Neural crest cell (in vitro differentiated cells): ENCODE measurements at regions not wholly inside any gene's neighbourhood (a gene's known extent, or its start where the extent isn't known, plus 50 kb on each side); places are given as distances from the start of the nearest gene placed in this dataset.

Source experiments
- DNase-seq: peaks from one replicate; pipeline ENCODE4 v3.0.0; 2021; ENCODE audit warnings: low read depth, mixed read lengths, low spot score
- H3K27ac Mint-ChIP-seq: one replicate; pipeline ENCODE4 v1.8.0; 2021; ENCODE audit warnings: mild to moderate bottlenecking, mixed read lengths; ENCODE audit not compliant: unreplicated experiment
- H3K27me3 Mint-ChIP-seq: 2 replicates; pipeline ENCODE4 v1.8.0; 2021; ENCODE audit warnings: low read depth, mild to moderate bottlenecking, mixed read lengths
- H3K36me3 Mint-ChIP-seq: 2 replicates; pipeline ENCODE4 v1.8.0; 2021; ENCODE audit warnings: low read depth, mild to moderate bottlenecking, mixed read lengths
- H3K4me1 Mint-ChIP-seq: 2 replicates; pipeline ENCODE4 v1.8.0; 2021; ENCODE audit warnings: mixed read lengths
- H3K4me3 Mint-ChIP-seq: one replicate; pipeline ENCODE4 v1.8.0; 2021; ENCODE audit warnings: mild to moderate bottlenecking, mixed read lengths
- H3K9me3 Mint-ChIP-seq: 2 replicates; pipeline ENCODE4 v1.8.0; 2021; ENCODE audit warnings: mixed read lengths
- TF ChIP-seq, protein P1 (sequence below): fragments of 200-600 bp; sonication (generic); conservative IDR thresholded peaks from 2 replicates; pipeline ENCODE4 v1.5.0; 2021; ENCODE audit warnings: antibody characterized with exemption, mild to moderate bottlenecking

DNA sequence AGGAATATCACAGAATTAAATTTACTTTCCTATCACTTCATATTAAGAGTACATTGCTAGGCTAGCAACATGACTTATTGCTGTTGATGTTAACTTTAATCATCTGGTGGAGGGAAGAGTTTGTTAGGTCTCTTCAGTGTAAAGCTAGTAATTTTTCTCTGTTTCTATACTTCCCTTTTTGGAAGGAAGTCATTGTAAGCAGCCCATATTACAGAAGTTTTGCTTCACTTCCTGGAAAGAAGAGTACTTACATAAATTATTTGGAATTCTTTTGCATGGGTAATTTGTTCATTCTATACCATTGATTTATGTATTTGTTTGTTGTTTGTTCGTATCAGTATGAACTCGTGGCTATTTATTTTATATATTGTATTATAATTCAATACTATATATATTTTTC is 405.2 kb downstream of the RFPL4B start:
- H3K36me3 Mint-ChIP-seq = peaks cover 12% of the 10 kb centered on the region
- peaks cover 13% of the 10 kb centered on the region for H3K9me3 Mint-ChIP-seq
- peaks cover 4% of the 10 kb centered on the region for H3K4me1 Mint-ChIP-seq
- no peaks in the 10 kb centered on the region for H3K27me3 Mint-ChIP-seq
- no peak for DNase-seq
- TF ChIP-seq, protein P1, sequence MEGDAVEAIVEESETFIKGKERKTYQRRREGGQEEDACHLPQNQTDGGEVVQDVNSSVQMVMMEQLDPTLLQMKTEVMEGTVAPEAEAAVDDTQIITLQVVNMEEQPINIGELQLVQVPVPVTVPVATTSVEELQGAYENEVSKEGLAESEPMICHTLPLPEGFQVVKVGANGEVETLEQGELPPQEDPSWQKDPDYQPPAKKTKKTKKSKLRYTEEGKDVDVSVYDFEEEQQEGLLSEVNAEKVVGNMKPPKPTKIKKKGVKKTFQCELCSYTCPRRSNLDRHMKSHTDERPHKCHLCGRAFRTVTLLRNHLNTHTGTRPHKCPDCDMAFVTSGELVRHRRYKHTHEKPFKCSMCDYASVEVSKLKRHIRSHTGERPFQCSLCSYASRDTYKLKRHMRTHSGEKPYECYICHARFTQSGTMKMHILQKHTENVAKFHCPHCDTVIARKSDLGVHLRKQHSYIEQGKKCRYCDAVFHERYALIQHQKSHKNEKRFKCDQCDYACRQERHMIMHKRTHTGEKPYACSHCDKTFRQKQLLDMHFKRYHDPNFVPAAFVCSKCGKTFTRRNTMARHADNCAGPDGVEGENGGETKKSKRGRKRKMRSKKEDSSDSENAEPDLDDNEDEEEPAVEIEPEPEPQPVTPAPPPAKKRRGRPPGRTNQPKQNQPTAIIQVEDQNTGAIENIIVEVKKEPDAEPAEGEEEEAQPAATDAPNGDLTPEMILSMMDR = no peak
- no peak overlapping the region for H3K4me3 Mint-ChIP-seq
- no peak overlapping the region for H3K27ac Mint-ChIP-seq

DNA sequence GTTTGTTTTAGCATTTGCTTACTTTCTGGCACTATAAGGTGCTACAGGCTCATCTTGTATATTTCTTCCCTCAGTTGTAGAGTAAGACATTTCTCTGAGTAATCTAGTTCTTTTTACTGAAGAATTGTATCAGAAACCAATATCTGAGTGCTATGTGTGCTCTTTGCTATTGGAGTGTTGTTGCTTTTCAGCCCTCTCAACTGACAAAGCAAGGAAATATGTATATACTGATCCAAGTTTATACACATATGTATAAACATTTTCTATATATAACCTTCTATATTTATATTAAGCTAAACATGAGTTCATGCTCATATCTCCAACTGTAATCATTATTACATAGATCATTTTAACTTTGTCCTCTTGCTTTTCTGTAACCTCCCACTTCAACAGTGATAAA is 405.7 kb downstream of the RFPL4B start:
- DNase-seq = no peak
- Mint-ChIP-seq H3K4me1 (peaks cover 4% of the 10 kb centered on the region), H3K4me3 (no peak overlapping the region), H3K27me3 (no peaks in the 10 kb centered on the region), H3K27ac (no peak overlapping the region), H3K9me3 (peaks cover 17% of the 10 kb centered on the region), H3K36me3 (peaks cover 12% of the 10 kb centered on the region)
- TF ChIP-seq, protein P1 = no peak

DNA sequence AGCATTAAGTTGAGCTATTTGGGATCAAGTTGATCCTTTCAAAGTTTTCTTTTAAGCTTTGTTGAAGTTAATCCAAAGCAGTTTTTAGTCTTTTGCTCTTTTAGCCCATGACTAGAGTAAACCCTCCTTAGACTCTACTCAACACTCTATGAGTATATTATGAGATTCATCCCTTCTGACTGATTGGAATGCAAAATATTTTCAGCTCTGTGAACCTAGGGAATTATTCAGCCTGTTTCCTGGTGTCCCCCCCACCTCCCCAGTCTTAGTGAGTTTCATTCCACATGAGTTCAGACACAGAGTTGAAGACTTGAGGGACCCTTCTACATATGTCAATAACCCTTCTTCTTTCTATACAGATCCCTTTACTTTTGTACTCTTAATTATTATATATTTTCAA is 413.7 kb downstream of the RFPL4B start:
- TF ChIP-seq, protein P1 = no peak
- no peak for DNase-seq
- H3K36me3 Mint-ChIP-seq = peaks cover 7% of the 10 kb centered on the region

DNA sequence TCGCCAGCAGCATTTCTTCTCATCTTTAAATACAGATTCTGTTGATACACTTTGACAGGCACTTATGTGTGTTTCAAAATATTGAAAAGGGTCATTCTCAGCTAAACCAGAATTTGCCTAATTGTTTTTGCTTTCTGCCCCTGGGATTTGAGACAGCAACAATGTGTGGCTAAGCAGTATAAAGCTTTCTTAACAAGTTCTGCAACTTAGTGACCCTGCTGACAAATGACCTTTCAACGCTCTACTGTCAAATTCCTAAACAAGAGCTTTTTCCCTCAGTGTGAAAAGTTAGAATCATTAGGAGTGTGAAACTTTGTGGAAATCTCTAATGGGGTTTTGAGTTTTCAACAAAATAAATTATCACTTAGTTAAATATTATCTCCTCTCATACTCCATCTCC is 414.6 kb downstream of the RFPL4B start:
- H3K4me1 Mint-ChIP-seq = peaks cover 39% of the 10 kb centered on the region
- H3K27ac Mint-ChIP-seq = peak overlapping the region; percentile 10
- H3K4me3 Mint-ChIP-seq = no peak overlapping the region
- H3K36me3 Mint-ChIP-seq = peaks cover 9% of the 10 kb centered on the region
- DNase-seq = no peak
- H3K27me3 Mint-ChIP-seq = no peaks in the 10 kb centered on the region
- peaks cover 10% of the 10 kb centered on the region for H3K9me3 Mint-ChIP-seq
- TF ChIP-seq, protein P1 = no peak

More for the DNA sequence above, 413.7 kb downstream of the RFPL4B start:
- Mint-ChIP-seq H3K9me3 (peaks cover 10% of the 10 kb centered on the region), H3K4me3 (no peak overlapping the region), H3K27me3 (no peaks in the 10 kb centered on the region), H3K4me1 (peaks cover 39% of the 10 kb centered on the region), H3K27ac (peak overlapping the region; percentile 53)

DNA sequence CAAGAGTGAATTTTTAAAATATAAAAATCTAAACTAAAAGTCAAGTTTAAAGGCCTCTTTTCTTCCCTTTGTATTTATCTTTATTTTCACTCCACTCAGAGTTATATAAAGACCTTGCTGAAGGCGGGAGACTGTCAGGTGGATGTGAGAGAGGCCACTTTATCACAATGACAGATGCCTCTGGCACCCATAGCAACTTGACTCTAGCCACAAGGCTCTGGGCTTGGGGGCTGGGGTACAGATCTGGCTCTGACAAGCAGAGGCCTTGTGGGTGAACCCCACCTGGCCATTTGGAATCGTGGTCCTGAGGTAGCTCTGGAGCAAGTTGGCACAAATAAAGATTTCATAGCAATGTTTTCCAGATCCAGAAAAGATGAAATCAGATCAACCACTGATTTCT is 417.2 kb downstream of the RFPL4B start:
- no peak overlapping the region for H3K4me3 Mint-ChIP-seq
- H3K36me3 Mint-ChIP-seq = peaks cover 24% of the 10 kb centered on the region
- no peaks in the 10 kb centered on the region for H3K27me3 Mint-ChIP-seq
- peaks cover 39% of the 10 kb centered on the region for H3K4me1 Mint-ChIP-seq
- peaks cover 18% of the 10 kb centered on the region for H3K9me3 Mint-ChIP-seq
- no peak for DNase-seq
- peak overlapping the region; percentile 66 for H3K27ac Mint-ChIP-seq
- TF ChIP-seq, protein P1 = no peak

DNA sequence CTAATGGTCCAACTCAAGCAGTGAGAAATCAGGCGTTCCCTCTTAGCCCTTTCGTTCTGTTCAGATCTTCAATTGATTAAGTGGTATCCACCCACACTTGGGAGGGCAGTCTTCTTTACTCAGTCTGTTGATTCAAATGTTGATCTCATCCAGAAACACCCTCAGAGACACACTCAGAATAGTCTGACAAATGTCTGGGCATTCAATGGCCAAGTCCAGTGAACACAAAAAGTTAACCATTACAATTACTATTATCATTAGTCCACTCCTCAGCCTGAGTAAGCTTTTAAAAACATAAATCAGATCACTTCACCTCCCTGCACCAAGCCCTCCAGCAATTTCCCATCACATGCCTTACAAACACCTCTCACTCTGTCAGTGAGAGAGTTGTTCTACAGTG is 423.2 kb downstream of the RFPL4B start:
- DNase-seq = no peak
- H3K4me1 Mint-ChIP-seq = no peaks in the 10 kb centered on the region
- no peak overlapping the region for H3K27ac Mint-ChIP-seq
- H3K36me3 Mint-ChIP-seq = peaks cover 25% of the 10 kb centered on the region
- no peaks in the 10 kb centered on the region for H3K27me3 Mint-ChIP-seq
- no peak overlapping the region for H3K4me3 Mint-ChIP-seq
- peaks cover 19% of the 10 kb centered on the region for H3K9me3 Mint-ChIP-seq
- TF ChIP-seq, protein P1 = no peak
